ENCODE measurements at regions not wholly inside any gene's neighbourhood (a gene's known extent, or its start where the extent isn't known, plus 50 kb on each side); places are given as distances from the start of the nearest gene placed in this dataset.

DNA sequence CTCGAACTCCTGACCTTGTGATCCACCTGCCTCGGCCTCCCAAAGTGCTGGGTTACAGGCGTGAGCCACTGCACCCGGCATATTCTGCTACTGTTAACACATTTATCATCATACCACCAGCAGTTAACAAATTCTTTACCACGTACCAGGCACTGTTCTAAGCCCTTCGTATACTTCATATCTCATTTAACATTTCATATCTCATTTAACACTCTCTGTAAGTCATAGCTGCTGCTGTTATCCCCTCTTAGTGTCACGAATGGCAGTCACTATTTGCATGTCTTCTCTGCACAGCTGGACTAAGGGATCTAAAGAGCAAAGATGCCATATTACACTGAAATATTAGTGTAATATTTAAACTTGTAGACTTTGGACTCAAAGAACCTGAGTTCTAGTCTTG is 462.5 kb upstream of the DAB1 start:
- no peak overlapping the region for H3K4me3 ChIP-seq (ENCODE audit: low read depth, low read length)

DNA sequence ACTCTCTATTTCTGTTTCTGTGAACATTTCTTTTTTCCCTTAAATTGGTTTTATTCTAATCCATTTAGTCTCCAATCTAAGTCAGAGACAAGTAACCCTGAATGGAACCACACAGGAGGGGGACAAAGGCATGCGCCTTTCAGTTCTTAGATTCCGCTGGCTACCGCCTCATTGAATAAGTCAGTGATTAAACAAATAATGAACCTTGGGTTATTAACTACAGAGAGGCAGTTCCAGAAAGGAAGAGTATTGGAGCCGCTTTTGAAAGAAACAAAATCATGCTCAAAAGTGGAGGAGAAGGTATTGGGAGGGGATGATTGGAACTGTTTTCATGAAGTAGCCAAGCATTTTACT is 459.8 kb upstream of the DAB1 start:
- no peak overlapping the region for H3K4me3 ChIP-seq (ENCODE audit: low read depth, low read length)

DNA sequence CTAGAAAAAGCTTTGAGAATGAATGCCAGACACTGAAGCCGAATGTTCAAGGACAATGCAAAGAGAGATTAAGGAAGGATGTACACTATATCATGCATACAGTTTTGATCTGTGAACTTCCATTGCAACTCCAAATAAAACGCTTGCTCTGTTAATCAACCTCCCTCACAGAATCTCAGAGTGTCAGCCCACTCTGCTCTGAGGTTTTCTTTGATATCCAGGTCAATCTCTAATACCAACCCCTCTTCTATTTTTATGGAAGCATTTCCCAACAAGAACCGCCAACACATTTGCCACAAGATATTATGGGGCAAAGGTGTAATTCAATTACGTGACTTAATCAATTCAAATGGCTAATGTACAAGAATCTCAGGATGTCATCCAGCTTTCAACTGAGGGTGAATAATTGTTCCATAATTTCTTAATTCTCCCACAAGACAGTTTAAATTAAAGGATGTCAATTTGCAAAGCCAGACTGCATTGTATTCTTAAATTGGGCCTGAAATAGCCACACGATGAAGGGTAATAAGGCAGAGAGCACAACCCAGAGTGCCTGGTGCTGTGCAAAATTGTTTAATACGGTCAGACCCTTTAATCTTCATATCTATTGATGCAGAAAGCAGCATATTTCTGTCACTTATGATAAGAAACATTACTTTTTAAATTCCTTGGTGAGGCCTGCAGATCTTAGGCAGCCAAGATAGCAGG is 459.2 kb upstream of the DAB1 start:
- no peak overlapping the region for H3K4me3 ChIP-seq (ENCODE audit: low read depth, low read length)

DNA sequence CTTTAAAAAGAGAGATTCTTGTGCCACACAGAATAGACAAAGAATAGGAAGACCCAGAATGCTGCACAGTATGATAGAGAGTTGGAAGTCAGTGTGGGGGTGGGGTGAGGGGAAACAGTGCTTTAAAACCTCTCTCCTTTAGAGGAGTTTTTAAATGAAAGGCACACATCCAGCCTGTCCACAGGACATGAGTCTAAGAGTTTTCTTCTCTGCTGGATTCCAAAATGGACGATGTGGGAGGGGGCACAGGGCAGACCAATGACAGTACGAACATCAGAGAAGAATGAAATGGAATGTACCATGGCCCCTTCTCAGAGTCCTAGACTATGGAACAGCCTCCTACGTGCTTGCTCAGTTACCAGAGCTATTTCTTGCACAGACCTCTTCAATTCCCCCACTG is 458.2 kb upstream of the DAB1 start:
- H3K4me3 ChIP-seq (ENCODE audit: low read depth, low read length) = no peak overlapping the region

DNA sequence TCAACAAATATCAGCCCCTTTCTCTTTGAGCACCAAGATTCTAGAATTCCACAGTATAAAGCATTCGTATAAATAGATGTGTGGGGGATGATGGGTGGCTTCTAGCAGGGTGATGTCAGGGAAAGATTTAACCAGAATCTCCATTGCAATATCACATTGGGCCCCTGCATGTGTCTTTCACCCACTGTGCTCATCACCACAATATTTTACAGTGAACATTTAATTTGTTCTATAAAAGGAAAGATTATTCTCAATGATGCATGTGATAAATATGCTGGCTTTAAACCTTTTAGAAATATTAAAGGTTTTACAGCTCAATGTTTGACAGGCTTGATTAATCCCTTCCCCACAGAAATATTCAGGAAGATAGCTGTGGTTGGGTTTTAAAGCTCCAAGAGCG is 457.8 kb upstream of the DAB1 start:
- H3K4me3 ChIP-seq (ENCODE audit: low read depth, low read length) = no peak overlapping the region

DNA sequence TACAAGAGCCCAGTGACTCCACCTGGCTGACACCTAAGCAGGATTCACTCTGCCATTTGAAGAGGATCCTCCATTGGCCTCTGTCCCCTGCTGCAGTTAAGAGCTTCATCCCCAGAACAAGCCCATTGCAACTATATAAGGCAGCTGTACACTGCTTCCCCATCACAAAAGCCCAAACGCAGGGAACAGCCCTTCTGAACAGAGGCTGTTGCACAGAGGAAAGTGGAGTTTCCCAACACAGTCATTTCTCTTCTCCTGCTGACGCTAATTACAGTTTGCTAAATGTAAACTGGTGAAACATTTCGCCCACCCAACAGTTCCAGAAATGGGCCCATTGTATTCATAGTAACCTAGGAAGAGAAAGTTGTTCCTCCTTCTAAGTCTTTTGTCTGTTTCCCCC is 455.8 kb upstream of the DAB1 start:
- H3K4me3 ChIP-seq (ENCODE audit: low read depth, low read length) = no peak overlapping the region

DNA sequence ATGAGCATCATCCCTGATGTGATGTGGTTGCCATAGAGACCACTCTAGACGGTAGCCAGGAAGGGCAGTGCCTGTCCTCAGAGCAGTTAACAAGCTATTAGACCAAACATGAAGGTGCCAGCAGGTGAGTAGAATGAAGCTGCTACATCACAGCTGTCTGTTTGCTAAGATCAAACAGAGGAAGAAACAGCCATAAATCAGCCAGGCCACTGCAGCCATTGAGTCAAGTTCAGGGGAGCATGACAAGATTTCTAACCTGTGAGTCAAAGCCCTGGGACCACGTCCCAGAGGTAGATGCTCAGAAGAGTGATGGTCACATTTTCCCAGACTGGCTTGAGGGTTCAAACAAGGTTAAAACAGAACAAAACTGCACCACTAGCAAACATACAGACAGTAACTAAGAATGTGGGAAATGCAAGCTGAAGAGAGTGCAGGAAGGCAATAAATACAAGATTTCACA is 450.6 kb upstream of the DAB1 start:
- H3K4me3 ChIP-seq (ENCODE audit: low read depth, low read length) = no peak overlapping the region

DNA sequence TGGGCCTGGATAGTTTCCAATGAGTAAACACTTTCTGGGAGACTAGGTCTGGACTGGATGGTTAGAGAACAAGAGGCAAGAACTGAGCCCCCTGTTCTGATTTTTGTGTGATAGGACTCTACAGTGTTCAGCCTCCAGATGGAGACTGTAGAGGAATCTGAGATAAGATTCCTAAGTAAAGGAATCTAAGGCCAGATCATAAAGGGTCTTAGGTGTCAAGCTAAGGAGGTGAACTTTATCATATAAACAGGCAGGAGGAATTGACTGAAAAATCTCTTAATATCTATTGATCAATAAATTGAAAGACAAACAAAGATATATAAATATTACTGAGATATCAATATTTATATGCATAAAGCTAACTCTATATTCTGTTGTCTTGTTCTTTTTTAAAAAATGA is 449.1 kb upstream of the DAB1 start:
- H3K4me3 ChIP-seq (ENCODE audit: low read depth, low read length) = no peak overlapping the region

DNA sequence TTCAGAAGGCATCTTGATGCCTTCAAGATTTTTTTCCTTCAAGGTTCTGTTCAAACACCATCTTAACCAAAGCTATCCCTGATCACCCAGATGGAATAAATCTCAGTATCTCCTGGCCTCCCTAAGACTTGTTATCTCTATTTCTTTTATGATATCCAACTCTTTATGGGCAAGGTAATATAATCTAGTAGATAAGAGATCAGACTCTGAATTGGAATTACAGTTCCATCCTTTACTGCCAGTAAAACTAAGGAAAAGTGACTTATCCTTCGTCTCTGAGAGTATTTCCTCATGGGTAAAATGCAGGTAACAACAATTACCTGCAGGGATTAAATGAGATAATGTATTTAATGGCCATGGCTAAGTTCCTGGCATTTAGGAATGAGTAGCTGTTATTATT is 445.0 kb upstream of the DAB1 start:
- no peak overlapping the region for H3K4me3 ChIP-seq (ENCODE audit: low read depth, low read length)

DNA sequence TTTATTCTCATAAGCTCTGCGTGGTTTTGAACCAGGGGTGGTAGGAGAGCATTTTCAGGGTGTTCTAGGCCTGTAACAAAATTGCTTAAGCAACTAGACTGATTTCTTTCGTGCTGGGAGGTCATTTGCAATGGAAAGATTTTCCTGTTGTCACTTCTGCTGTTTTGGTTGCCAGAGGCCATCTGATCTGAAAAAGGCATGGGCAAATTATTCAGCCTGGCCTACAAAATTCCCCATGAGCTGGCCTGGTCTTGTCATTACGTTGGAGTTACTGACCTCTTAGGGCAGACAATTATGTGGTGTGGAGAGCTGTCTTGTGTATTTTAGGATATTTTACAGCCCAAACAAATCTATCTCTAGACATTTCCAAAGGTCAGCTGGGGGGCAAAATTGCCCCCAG is 444.4 kb upstream of the DAB1 start:
- H3K4me3 ChIP-seq (ENCODE audit: low read depth, low read length) = no peak overlapping the region

DNA sequence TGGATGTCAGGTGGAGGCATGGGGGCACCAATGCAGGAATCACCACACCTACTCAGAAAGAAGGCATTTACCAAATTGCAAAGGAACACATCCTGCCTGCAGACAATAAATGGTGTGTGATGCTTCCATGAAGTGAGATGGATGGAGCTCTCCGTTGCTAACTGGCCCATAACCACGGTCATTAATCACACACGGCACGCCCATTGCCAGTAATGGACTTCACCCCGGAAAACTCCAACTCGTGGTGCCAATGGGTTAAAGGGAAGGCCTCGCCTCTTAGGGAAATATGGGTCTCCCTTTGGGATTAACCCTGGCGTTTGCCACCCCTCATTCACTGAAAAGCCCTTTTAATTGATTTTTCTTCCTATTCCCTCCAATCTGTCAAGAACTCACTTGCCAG is 443.1 kb upstream of the DAB1 start:
- H3K4me3 ChIP-seq (ENCODE audit: low read depth, low read length) = no peak overlapping the region

DNA sequence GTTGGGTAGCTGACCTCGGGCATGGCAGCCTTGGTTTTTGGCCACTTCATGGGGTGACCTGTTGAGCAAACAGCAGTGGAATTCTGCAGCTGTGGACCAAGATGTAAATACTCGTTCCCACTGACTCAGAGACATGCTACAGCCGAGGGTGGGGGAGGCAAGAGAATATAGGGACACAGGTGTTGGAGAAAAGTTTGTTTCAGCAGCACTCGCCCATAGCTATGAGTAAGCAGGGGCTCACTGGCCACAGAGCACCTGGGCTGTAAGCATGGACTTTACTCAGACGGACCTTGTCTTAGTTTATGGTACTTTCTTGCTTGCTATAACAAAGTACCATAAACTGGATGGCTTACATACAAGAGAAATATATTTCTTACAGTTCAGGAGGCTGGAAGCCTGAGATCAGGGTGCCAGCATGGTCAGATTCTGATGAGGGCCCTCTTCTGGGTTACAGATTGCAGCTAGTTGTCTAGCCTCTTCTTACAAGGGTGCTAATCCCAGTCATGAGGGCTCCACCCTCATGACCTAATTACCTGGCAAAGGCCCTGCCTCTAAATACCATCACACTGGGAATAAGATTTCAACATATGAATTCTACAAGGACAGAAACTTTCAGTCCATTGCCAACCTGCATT is 437.2 kb upstream of the DAB1 start:
- H3K4me3 ChIP-seq (ENCODE audit: low read depth, low read length) = no peak overlapping the region

DNA sequence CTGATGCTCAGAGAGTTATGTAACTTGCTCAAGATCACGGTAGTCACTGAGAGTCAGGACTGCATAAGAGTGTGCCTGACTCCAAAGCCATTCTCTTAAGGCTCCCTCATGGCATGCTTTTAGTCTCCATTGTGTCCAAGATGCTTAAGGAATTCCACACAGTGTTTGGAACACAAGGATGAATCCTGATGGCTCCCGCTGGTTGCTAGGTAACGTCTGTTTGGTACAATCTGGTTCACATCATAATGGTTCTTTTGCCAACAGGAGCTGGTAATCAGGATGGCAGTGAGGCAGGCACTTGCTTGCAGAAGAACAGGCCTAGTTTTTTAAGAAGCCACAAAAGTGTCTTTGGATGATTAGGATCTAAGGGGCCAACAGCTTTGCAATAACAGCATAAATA is 436.5 kb upstream of the DAB1 start:
- H3K4me3 ChIP-seq (ENCODE audit: low read depth, low read length) = no peak overlapping the region

DNA sequence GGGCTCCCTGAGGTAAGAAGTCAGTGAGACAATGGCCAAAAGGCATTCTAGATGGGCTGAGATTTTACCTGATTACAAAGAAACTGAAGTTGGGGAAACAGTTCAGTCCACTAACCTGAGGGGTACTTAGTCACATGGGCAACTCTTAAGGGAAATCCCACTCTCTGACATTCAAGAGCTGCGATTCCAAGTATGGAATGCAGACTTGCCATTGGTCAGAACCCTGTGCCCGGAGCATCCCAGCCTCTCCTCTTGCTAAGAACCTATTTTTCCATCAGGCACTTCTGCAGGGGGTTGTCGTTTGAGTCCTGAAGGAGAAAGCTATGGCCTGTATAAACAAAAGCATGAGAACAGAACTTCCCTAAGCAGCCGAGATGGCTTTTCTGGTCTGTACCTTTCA is 434.9 kb upstream of the DAB1 start:
- H3K4me3 ChIP-seq (ENCODE audit: low read depth, low read length) = no peak overlapping the region

DNA sequence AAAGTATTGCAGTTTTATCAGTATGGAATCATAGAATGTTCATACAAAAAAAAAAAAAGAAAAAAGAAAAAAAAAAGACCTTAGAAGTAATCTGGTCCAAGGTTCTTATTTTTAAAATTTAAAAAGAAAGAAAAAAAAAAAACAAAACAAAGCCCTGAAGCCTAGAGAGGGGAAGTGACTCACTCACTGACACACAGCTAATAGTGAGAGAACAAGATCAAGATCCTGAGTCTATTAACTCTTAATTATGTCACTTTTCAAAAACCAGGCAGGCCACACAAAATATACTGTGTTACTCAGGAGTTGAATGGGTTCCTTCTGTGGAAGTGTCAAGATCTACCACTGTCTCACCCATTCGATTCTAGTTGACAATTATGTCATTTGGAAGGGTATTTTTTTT is 433.9 kb upstream of the DAB1 start:
- no peak overlapping the region for H3K4me3 ChIP-seq (ENCODE audit: low read depth, low read length)

DNA sequence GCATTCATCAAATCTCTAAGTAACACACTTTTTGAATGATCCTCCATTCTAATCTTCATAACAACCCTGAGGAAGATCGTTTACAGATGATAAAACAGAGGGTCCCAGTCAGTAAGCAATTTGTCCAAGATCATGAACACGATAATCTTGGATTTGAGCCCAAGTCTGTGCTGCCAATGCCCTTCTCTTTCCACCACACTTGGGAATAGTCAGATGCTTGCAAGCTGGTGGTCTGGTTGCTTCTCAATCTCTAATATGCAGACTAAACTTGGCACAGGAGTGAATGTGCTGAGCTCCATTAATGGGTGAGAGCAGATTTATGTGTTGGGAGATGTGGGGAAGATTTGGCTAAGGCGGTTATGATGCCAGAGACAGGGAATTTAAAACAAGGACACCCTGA is 430.6 kb upstream of the DAB1 start:
- H3K4me3 ChIP-seq (ENCODE audit: low read depth, low read length) = no peak overlapping the region

DNA sequence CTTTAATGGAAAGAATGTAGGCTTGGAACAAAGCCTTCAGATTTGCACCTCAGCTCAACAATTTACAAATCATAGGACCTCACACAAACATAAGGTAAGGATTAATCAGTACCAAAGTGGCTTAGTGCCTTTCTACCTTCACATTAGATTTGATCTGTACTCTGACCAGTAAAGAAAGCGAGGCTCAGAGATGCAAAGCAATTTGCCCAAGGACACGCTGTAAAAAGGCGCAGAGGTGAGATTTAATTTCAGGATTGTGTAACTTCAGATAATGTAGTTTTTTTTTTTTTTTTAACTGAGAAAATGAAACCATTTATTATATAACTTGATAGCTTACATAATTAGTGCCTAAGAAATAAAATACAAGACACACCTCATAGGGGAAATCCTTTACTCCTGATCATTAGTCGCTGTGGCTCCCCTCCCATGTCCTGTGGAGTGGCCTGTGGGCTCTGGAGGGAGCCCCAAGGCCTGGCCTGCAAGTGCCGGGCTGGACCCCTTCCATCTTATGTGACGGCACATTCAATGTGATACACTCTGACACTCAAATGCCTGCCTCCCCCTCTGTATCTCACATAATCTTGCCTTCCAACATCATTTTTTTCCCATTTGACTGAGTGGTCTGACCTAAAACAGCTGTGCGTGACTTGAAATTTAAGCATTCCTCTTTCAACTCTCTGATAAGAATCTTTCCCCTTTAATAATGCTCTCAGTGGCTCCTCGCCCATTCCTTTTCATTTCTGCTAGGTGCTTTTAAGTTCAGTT is 426.5 kb upstream of the DAB1 start:
- H3K4me3 ChIP-seq (ENCODE audit: low read depth, low read length) = no peak overlapping the region

DNA sequence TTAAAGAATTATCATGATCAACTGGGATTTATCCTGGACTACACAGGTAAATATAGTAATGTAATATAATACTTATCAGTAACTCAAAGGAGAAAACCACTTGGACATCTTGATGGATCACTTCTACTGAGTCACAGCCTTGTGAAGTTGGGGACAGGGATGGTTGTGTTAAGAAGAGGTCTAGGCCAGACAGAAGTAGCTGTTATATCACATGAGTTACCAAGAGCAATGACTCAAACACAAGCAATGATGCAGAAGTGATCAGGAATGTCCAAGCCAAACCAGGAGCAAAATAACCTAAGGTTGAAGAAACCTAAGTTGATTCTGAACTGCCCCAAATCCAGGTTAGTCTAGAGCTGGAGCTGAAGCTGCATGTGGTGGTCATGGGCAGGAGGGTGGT is 424.5 kb upstream of the DAB1 start:
- no peak overlapping the region for H3K4me3 ChIP-seq (ENCODE audit: low read depth, low read length)

DNA sequence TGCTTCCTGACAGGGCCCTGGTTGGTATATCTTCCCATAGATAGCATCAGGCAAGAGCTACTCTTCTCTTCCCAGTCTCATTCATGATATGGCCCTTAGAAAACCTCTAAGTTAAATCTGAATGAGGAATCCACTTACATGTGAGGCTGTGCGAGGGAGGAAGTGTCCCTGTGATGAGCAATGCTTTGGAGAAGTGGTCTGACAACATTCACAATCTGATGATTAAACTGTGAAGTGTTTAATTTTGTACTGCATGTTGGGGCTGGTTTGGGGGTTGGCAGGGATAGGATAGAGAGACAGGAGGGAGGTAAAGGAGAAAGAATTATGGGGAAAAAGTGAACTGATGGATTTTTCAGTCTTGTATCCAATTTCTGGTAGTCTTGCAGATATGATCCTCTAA is 421.2 kb upstream of the DAB1 start:
- no peak overlapping the region for H3K4me3 ChIP-seq (ENCODE audit: low read depth, low read length)

DNA sequence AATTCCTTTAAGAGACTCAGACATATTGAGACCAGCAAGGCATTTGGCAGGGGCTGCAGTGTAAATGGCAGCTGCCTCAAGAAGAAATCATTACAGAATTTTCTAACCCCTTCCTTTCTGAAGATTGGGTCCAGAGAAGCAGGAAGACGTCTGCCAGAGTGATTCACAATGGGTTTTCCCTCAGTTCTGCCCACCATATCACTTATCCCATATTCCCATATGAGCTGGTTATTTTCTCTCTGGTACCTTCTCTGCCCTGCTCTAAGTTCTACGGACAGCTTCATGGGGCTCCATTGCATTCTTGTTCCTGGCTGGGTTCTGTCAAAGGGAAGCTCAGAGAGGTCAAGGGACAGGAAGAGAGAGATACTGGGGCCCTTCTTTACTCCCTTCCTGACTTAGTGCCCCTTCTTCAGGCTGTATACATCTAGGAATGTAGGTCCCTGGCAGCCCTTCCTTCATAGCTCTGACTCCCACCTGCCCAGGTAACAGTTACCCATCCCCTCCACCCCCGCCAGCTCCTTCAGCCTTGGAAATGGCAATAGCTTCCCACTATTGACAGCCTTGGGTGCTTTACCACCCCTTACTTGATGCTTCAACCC is 420.6 kb upstream of the DAB1 start:
- H3K4me3 ChIP-seq (ENCODE audit: low read depth, low read length) = no peak overlapping the region

DNA sequence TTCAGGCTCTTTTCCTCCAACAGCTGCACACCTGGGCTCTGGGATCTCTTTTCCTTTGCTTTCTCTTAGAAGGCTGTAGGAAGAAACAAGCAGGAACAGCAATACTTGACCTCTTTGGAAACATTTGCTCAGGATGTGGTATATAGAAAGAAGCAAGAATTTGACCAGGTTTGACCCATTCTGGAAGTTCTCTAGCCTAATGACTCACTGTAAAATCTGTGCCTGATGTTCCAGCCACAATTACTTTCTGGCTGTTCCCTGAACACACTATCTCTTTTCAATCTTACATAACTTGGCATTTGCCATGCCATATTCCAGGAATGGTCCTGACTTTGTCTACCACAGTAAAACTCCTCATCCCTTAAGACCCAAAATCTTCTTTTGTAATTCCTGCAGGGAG is 419.9 kb upstream of the DAB1 start:
- no peak overlapping the region for H3K4me3 ChIP-seq (ENCODE audit: low read depth, low read length)

DNA sequence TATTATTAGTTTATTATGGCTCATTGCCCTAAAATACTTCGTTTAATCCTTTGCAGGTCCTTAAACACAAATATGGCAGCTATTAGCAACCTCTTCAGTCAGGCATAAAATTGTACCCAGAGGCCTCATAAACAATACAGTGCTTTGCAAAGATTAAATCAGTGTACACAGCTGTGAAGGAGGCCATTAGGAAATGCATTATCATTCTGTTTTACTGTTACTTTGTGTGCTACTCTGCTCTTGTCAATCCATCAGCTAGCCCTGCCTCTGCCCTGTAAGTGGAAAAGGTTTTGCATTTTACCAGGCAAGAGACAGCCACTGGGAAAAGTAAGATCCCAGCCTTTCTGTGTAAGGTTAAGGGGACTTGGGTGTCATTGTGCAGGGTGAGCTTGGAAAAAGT is 415.7 kb upstream of the DAB1 start:
- no peak overlapping the region for H3K4me3 ChIP-seq (ENCODE audit: low read depth, low read length)

Data from iPS-11a (cell line).